ENCODE measurements at regions not wholly inside any gene's neighbourhood (a gene's known extent, or its start where the extent isn't known, plus 50 kb on each side); places are given as distances from the start of the nearest gene placed in this dataset.

DNA sequence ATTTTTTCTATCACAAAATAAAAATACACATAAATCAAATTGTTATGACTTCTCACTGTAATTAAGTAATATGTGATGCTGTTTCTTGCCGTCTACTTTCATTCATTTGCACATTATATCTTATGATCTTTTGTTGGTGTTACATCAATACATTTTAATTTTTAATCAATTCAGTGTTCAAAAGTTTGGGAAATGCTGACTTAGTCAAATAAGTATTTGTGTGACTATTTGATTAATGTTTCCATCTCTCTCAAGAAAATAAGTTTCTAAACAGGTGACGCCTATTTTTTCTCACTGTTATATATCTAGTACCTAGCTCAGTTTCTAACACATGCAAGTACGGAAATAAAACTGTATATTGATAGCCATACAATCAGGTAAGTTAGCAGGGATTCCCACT is 329.5 kb upstream of the KIRREL3 start:
- TF ChIP-seq CTCF (IDR thresholded peaks at IDR 0.05) (no peak), POLR2A (IDR thresholded peaks at IDR 0.05) (no peak)

Data from uterus (tissue), 2 donors.